GM12892 (cell line): ENCODE measurements at regions not wholly inside any gene's neighbourhood (a gene's known extent, or its start where the extent isn't known, plus 50 kb on each side); places are given as distances from the start of the nearest gene placed in this dataset.

Source experiments
- POLR2A ChIP-seq: IDR thresholded peaks from 2 replicates; pipeline ENCODE4 v1.6.1; 2011; ENCODE audit warnings: low read depth, low read length, control low read depth
- POLR2AphosphoS5 ChIP-seq: IDR thresholded peaks from 2 replicates; pipeline ENCODE4 v1.6.1; 2011; ENCODE audit warnings: low read depth, low read length, control low read depth

DNA sequence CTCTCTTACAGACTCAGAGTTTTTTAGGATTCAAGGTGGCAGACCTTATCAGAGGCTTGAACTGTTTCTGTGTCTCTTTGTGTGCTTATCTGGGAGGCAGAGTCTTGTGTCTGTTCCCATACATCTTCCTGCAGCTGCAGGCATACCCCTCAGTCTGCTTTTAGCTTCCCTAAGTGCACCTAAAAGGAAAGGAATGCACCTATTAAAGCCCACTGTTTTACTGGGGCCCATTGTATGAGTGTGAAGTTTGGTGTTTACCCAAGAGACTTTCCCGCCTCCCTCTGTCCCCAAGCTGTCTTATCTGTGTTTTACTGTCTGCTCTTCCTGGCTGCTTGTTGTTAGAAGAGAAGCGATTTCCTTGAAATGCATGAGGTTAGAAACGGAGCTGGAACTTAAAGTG lies 1757.3 kb upstream of the PIK3C3 start:
- no peak for TF ChIP-seq POLR2AphosphoS5
- TF ChIP-seq POLR2A = no peak
